Neutrophil (primary cell): ENCODE measurements at regions not wholly inside any gene's neighbourhood (a gene's known extent, or its start where the extent isn't known, plus 50 kb on each side); places are given as distances from the start of the nearest gene placed in this dataset.

Experiments used
- H3K27ac ChIP-seq: fragments of 200-600 bp; sonication (generic); 2 replicates; pipeline ENCODE4 v1.5.1; 2016; ENCODE audit warnings: mild to moderate bottlenecking, moderate library complexity
- H3K27me3 ChIP-seq: fragments of 200-600 bp; sonication (generic); 2 replicates; pipeline ENCODE4 v1.6.0; 2016; ENCODE audit warnings: mild to moderate bottlenecking
- H3K36me3 ChIP-seq: fragments of 200-600 bp; sonication (generic); 2 replicates; pipeline ENCODE4 v1.5.1; 2017
- H3K4me1 ChIP-seq, 2 experiments: fragments of 200-600 bp in 1 of 2; sonication (generic) in 1 of 2; 1 replicate in 1 of 2; 2 replicates in 1 of 2; pipeline versions ENCODE4 v1.5.1 to v1.6.1; 2013 to 2016; ENCODE audit warnings: low read depth in 1 of 2, low read length in 1 of 2, mild to moderate bottlenecking in 1 of 2, moderate library complexity in 1 of 2; ENCODE audit not compliant: control insufficient read depth in 1 of 2, insufficient read depth in 1 of 2
- H3K4me3 ChIP-seq, 2 experiments: fragments of 200-600 bp in 1 of 2; sonication (generic) in 1 of 2; 1 replicate in 1 of 2; 2 replicates in 1 of 2; pipeline ENCODE4 v1.5.1; 2013 to 2016; ENCODE audit warnings: low read depth in 1 of 2, low read length in 1 of 2, mild to moderate bottlenecking in 1 of 2, moderate library complexity in 1 of 2
- H3K9me3 ChIP-seq: fragments of 200-600 bp; sonication (generic); 2 replicates; pipeline ENCODE4 v1.5.1; 2016
- TF ChIP-seq, protein P1 (sequence below): fragments of 200-600 bp; sonication (generic); IDR thresholded peaks from 2 replicates; pipeline ENCODE4 v1.5.1; 2016; ENCODE audit warnings: antibody characterized with exemption

GRCh38 chr12:91690531-91690930, 455.1 kb downstream of the BTG1 start:
- TF ChIP-seq, protein P1, sequence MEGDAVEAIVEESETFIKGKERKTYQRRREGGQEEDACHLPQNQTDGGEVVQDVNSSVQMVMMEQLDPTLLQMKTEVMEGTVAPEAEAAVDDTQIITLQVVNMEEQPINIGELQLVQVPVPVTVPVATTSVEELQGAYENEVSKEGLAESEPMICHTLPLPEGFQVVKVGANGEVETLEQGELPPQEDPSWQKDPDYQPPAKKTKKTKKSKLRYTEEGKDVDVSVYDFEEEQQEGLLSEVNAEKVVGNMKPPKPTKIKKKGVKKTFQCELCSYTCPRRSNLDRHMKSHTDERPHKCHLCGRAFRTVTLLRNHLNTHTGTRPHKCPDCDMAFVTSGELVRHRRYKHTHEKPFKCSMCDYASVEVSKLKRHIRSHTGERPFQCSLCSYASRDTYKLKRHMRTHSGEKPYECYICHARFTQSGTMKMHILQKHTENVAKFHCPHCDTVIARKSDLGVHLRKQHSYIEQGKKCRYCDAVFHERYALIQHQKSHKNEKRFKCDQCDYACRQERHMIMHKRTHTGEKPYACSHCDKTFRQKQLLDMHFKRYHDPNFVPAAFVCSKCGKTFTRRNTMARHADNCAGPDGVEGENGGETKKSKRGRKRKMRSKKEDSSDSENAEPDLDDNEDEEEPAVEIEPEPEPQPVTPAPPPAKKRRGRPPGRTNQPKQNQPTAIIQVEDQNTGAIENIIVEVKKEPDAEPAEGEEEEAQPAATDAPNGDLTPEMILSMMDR = no peak
- no peaks in the 10 kb centered on the region for H3K27me3 ChIP-seq
- no peaks in the 10 kb centered on the region for H3K36me3 ChIP-seq
- no peak overlapping the region for H3K4me3 ChIP-seq
- no peaks in the 10 kb centered on the region for H3K4me1 ChIP-seq
- no peaks in the 10 kb centered on the region for H3K9me3 ChIP-seq
- H3K27ac ChIP-seq = no peak overlapping the region

DNA sequence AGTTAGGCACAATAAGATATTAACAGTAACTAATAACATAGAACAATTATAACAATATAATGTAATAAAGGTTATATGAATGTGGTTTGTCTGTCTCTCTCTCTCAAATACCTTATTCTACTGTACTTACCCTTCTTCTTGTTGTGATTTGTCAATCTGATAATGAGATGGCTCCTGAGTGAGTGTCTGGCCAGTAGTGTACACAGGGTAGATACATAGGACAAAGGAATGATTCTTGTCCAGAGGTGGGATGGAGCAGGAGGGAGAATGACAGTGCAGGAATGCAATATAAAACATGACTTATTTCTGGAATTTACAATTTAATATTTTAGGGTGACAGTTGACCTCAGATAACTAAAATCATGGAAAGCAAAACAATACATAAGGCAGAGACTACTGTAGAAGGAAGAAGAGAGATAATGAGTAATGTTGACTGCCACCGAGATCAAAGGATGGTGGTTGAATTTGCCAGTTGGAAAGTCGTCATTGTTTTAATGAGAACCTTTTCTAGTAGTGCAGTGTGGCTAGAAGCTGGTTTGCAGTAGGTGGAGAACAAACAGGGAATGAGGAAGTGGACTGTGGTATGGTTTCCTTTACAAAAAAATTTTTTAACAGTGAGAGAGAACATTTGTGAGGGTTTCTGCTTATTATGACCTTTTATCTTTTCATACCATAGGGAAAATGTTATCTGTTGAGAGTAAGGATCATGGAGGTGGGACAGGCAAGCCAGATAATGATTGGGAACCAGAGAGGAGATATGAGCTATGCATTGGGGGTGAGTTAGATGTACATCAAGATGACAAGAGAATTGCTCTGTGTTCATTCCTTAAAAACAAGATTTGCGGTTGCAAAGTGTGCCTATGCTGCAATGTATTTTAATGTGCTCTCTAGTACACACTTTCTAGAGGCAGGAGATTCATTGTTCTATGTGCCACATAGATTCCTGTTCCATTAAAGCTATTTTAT, 458.3 kb downstream of the BTG1 start:
- no peaks in the 10 kb centered on the region for H3K36me3 ChIP-seq
- TF ChIP-seq, protein P1 = no peak
- H3K27me3 ChIP-seq = no peaks in the 10 kb centered on the region
- H3K9me3 ChIP-seq = no peaks in the 10 kb centered on the region
- no peak overlapping the region for H3K4me3 ChIP-seq
- H3K4me1 ChIP-seq = no peaks in the 10 kb centered on the region
- no peak overlapping the region for H3K27ac ChIP-seq

GRCh38 chr12:91685917-91686316, 459.7 kb downstream of the BTG1 start:
- Histone ChIP-seq H3K4me1 (no peaks in the 10 kb centered on the region), H3K9me3 (no peaks in the 10 kb centered on the region), H3K36me3 (no peaks in the 10 kb centered on the region), H3K4me3 (no peak overlapping the region), H3K27ac (no peak overlapping the region), H3K27me3 (no peaks in the 10 kb centered on the region)
- TF ChIP-seq, protein P1 = no peak

GRCh38 chr12:91681751-91682150, 463.9 kb downstream of the BTG1 start:
- Histone ChIP-seq H3K36me3 (no peaks in the 10 kb centered on the region), H3K27ac (no peak overlapping the region), H3K27me3 (no peaks in the 10 kb centered on the region), H3K4me3 (no peak overlapping the region), H3K9me3 (no peaks in the 10 kb centered on the region), H3K4me1 (no peaks in the 10 kb centered on the region)
- TF ChIP-seq, protein P1 = no peak

GRCh38 chr12:91680864-91681263, 464.8 kb downstream of the BTG1 start:
- no peaks in the 10 kb centered on the region for H3K36me3 ChIP-seq
- no peaks in the 10 kb centered on the region for H3K9me3 ChIP-seq
- no peaks in the 10 kb centered on the region for H3K4me1 ChIP-seq
- H3K27ac ChIP-seq = no peak overlapping the region
- TF ChIP-seq, protein P1 = no peak
- no peaks in the 10 kb centered on the region for H3K27me3 ChIP-seq
- no peak overlapping the region for H3K4me3 ChIP-seq
